Caco-2 (cell line): ENCODE measurements at regions not wholly inside any gene's neighbourhood (a gene's known extent, or its start where the extent isn't known, plus 50 kb on each side); places are given as distances from the start of the nearest gene placed in this dataset.

Source experiments
- BruUV-seq: library from RNA; stranded (reverse); fragments of 400-500 nt; replicated peaks from 2 replicates; lab custom pipeline; 2021; lab: Mats Ljungman, UMichigan
- CTCF ChIA-PET: fragments of 300-600 bp; sonication (Branson Sonifier 250); formaldehyde crosslinking; loops from one replicate; lab custom pipeline; 2022; ENCODE audit warnings: antibody characterized with exemption; lab: Charles Lee
- POLR2A ChIA-PET: fragments of 300-600 bp; sonication (Branson Sonifier 250); formaldehyde crosslinking; loops from one replicate; lab custom pipeline; 2022; ENCODE audit warnings: antibody characterized with exemption; lab: Charles Lee
- DNase-seq, 2 experiments: peaks; one replicate each; pipeline versions ENCODE4 v3.0.0 to v3.0.0-alpha.2; 2020 to 2022
- H3K27me3 ChIP-seq: replicated peaks from 2 replicates; pipeline ENCODE4 v1.6.0; 2011; ENCODE audit warnings: low read length; ENCODE audit not compliant: control insufficient read depth, insufficient read depth
- H3K36me3 ChIP-seq: 2 replicates; pipeline ENCODE4 v1.5.1; 2011; ENCODE audit warnings: low read length; ENCODE audit not compliant: control insufficient read depth, insufficient read depth
- H3K4me1 ChIP-seq: fragments of 250-450 bp; sonication (Bioruptor Pico); 2 replicates; pipeline ENCODE4 v1.5.1; 2020; ENCODE audit warnings: mild to moderate bottlenecking
- H3K4me3 ChIP-seq: 2 replicates; pipeline ENCODE4 v1.5.1; 2011; ENCODE audit warnings: low read depth, mild to moderate bottlenecking, control low read depth, low read length
- H3K9me3 ChIP-seq: fragments of 250-450 bp; sonication (Bioruptor Pico); 2 replicates; pipeline ENCODE4 v1.5.1; 2020; ENCODE audit warnings: mild to moderate bottlenecking, moderate library complexity
- H3K27ac Mint-ChIP-seq: one replicate; pipeline ENCODE4 v1.8.0; 2022; ENCODE audit warnings: mixed read lengths; ENCODE audit not compliant: unreplicated experiment
- H3K27me3 Mint-ChIP-seq: one replicate; pipeline ENCODE4 v1.8.0; 2022; ENCODE audit warnings: mixed read lengths; ENCODE audit not compliant: insufficient read depth, unreplicated experiment
- H3K36me3 Mint-ChIP-seq: one replicate; pipeline ENCODE4 v1.8.0; 2022; ENCODE audit warnings: mild to moderate bottlenecking, mixed read lengths; ENCODE audit not compliant: insufficient read depth, unreplicated experiment
- H3K4me1 Mint-ChIP-seq: one replicate; pipeline ENCODE4 v1.8.0; 2022; ENCODE audit warnings: low read depth, mixed read lengths; ENCODE audit not compliant: unreplicated experiment
- H3K4me3 Mint-ChIP-seq: one replicate; pipeline ENCODE4 v1.8.0; 2022; ENCODE audit warnings: mild to moderate bottlenecking, moderate library complexity, mixed read lengths; ENCODE audit not compliant: unreplicated experiment
- H3K9me3 Mint-ChIP-seq: one replicate; pipeline ENCODE4 v1.8.0; 2022; ENCODE audit warnings: mixed read lengths; ENCODE audit not compliant: unreplicated experiment
- intact Hi-C: fragments of 100-400 bp; cut with micrococcal nuclease; formaldehyde crosslinking; loops from one replicate; pipeline ENCODE4 v1.10.0; 2022; ENCODE audit not compliant: unreplicated experiment
- TF ChIP-seq, protein P1 (sequence below), 2 experiments: fragments of 200-600 bp in 1 of 2; IDR thresholded peaks; 1 replicate in 1 of 2; 2 replicates in 1 of 2; pipeline versions ENCODE4 v1.5.1 to v1.8.0; 2011 to 2022; ENCODE audit warnings: antibody characterized with exemption in 1 of 2, control low read depth in 1 of 2, inconsistent platforms in 1 of 2, low read depth in 1 of 2, low read length in 1 of 2, mild to moderate bottlenecking in 1 of 2, moderate library complexity in 1 of 2; ENCODE audit not compliant: insufficient read depth in 1 of 2, severe bottlenecking in 1 of 2, unreplicated experiment in 1 of 2

DNA sequence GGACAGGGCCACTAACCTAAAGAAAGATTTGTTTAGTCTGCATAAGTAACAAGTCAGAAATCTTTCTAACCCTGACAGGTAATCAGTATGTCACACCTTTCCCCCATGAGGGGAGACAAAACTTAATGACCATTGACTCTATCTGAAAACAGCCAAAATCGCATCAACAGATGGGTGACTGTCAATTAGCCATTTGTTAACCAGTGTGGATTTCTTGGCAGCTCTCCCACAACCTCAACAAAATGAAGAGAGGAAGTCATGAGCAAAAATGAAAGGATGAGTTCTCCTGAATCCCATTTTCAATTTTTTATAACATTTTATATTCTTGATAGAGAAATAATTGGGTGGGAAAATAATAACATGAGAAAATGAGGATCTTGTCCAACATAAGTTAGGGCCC is 84.6 kb upstream of the SNX2 start:
- TF ChIP-seq, protein P1, sequence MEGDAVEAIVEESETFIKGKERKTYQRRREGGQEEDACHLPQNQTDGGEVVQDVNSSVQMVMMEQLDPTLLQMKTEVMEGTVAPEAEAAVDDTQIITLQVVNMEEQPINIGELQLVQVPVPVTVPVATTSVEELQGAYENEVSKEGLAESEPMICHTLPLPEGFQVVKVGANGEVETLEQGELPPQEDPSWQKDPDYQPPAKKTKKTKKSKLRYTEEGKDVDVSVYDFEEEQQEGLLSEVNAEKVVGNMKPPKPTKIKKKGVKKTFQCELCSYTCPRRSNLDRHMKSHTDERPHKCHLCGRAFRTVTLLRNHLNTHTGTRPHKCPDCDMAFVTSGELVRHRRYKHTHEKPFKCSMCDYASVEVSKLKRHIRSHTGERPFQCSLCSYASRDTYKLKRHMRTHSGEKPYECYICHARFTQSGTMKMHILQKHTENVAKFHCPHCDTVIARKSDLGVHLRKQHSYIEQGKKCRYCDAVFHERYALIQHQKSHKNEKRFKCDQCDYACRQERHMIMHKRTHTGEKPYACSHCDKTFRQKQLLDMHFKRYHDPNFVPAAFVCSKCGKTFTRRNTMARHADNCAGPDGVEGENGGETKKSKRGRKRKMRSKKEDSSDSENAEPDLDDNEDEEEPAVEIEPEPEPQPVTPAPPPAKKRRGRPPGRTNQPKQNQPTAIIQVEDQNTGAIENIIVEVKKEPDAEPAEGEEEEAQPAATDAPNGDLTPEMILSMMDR (IDR thresholded peaks at IDR 0.05; ENCODE audit: insufficient read depth in 1 of 2, low read depth in 1 of 2, low read length in 1 of 2, severe bottlenecking in 1 of 2, unreplicated experiment in 1 of 2), result no peak
- no TSS peak for BruUV-seq
- intact Hi-C loops, result no loop called here
- Mint-ChIP-seq H3K36me3 (no peaks in the 10 kb centered on the region), H3K9me3 (no peaks in the 10 kb centered on the region), H3K27ac (no peak overlapping the region), H3K4me3 (no peak overlapping the region), H3K27me3 (peaks cover 2% of the 10 kb centered on the region), H3K4me1 (no peaks in the 10 kb centered on the region)
- Histone ChIP-seq H3K4me3 (no peak overlapping the region), H3K27me3 (no peaks in the 10 kb centered on the region), H3K9me3 (peaks cover 7% of the 10 kb centered on the region; the same call in 1 of the 2 replicates), H3K4me1 (no peaks in the 10 kb centered on the region), H3K36me3 (no peaks in the 10 kb centered on the region)
- CTCF ChIA-PET, result no interaction called here
- DNase-seq, result no peak
- POLR2A ChIA-PET, result no interaction called here

DNA sequence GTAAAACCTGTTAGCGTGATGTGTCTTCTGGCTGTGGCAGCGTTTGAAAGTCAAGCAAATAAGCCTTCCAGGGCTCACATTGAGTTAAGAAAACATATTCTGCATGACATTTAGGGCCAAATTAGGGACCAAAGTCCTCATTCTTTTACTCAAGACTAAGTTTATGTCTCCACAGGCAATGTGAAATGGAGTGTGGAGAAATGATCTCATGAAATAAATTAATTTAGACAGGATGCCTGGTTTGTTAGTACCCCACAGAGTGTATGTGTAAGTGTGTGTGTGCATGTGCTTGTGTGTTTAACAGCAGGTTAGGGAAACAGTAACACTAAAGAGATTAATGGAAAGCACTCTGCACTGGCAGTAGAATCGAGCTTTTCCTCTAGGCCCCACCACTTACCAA is 82.9 kb upstream of the SNX2 start:
- ChIA-PET POLR2A (no interaction called here), CTCF (no interaction called here)
- Mint-ChIP-seq H3K4me1 (no peaks in the 10 kb centered on the region), H3K27ac (no peak overlapping the region), H3K27me3 (peaks cover 2% of the 10 kb centered on the region), H3K36me3 (no peaks in the 10 kb centered on the region), H3K4me3 (no peak overlapping the region), H3K9me3 (no peaks in the 10 kb centered on the region)
- Histone ChIP-seq H3K27me3 (no peaks in the 10 kb centered on the region), H3K9me3 (peaks cover 7% of the 10 kb centered on the region; the same call in 1 of the 2 replicates), H3K4me3 (no peak overlapping the region), H3K36me3 (no peaks in the 10 kb centered on the region), H3K4me1 (no peaks in the 10 kb centered on the region)
- no TSS peak for BruUV-seq
- DNase-seq, result no peak
- intact Hi-C loops, result no loop called here
- TF ChIP-seq, protein P1 (IDR thresholded peaks at IDR 0.05; ENCODE audit: insufficient read depth in 1 of 2, low read depth in 1 of 2, low read length in 1 of 2, severe bottlenecking in 1 of 2, unreplicated experiment in 1 of 2), result no peak

DNA sequence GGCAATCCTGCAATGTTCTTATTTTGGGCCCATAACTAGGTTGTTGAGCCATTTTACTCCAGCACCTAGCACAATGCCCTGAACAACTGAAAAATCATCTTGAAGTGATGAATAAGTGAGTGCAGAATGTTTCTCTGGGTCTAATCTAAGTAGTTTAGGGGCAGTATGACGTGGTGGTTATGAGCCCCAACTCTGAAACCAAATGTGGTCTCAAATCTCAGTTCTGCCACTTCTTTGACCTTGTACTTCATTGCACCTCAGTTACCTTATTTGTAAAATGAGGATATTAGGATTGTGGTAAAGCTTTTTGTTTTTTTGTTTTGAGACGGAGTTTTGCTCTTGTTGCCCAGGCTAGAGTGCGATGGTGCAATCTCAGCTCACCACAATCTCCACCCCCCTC is 80.9 kb upstream of the SNX2 start:
- no peak for DNase-seq
- TF ChIP-seq, protein P1 (IDR thresholded peaks at IDR 0.05; ENCODE audit: insufficient read depth in 1 of 2, low read depth in 1 of 2, low read length in 1 of 2, severe bottlenecking in 1 of 2, unreplicated experiment in 1 of 2), result no peak
- H3K27ac Mint-ChIP-seq, result no peak overlapping the region
- ChIA-PET POLR2A (interaction anchor here (0.6 kb wide), 1 partner anchor 558 kb away, joined by 3 read pairs; no protein-coding TSS in a partner anchor), CTCF (no interaction called here)
- BruUV-seq, result no TSS peak
- no peaks in the 10 kb centered on the region for H3K27me3 Mint-ChIP-seq
- Histone ChIP-seq H3K27me3 (no peaks in the 10 kb centered on the region), H3K36me3 (no peaks in the 10 kb centered on the region), H3K4me3 (no peak overlapping the region), H3K4me1 (no peaks in the 10 kb centered on the region), H3K9me3 (no peaks in the 10 kb centered on the region)
- H3K36me3 Mint-ChIP-seq, result no peaks in the 10 kb centered on the region
- H3K9me3 Mint-ChIP-seq, result no peaks in the 10 kb centered on the region
- no peaks in the 10 kb centered on the region for H3K4me1 Mint-ChIP-seq
- intact Hi-C loops, result no loop called here
- no peak overlapping the region for H3K4me3 Mint-ChIP-seq
